ENCODE measurements at regions not wholly inside any gene's neighbourhood (a gene's known extent, or its start where the extent isn't known, plus 50 kb on each side); places are given as distances from the start of the nearest gene placed in this dataset.

DNA sequence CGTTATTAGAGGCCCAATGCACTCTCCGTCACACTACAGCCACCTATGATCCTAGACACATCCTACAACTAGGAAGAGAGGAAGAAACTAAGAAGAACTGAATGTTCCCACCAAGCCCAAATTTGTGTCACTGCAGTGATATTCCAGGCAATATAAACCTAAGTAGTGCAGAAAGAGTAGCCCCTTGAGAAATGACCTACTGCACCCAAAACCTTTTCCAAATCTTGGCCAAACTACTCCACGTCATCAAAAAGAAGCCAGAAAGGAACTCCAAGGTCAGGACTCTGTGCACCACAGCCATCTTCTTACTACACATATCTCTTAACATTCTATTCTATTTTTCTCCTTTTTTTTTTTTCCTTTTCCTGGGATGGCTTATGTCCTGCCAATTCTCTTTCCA is 60.2 kb downstream of the ADAMTS1 start:
- Histone ChIP-seq H3K14ac (ENCODE audit: insufficient read length) (no peak overlapping the region), H2AK5ac (ENCODE audit: low read depth, low read length) (no peak overlapping the region), H4K8ac (ENCODE audit: extremely low read depth, insufficient read depth, low read length) (no peak overlapping the region), H3K79me2 (ENCODE audit: control insufficient read depth in 1 of 2, insufficient read depth in 2 of 2, low read length in 2 of 2) (no peaks in the 10 kb centered on the region), H4K5ac (ENCODE audit: insufficient read length, low read depth, low read length) (no peak overlapping the region), H2BK20ac (ENCODE audit: low read length) (no peak overlapping the region), H3K4ac (replicated peaks; ENCODE audit: insufficient read length, low read depth, low read length) (no peak overlapping the region), H4K91ac (replicated peaks; ENCODE audit: insufficient read length, low read length) (no peak overlapping the region), H2BK120ac (replicated peaks; ENCODE audit: low read depth, low read length) (no peak overlapping the region), H3K79me1 (ENCODE audit: low read depth, low read length) (no peaks in the 10 kb centered on the region), H4K20me1 (replicated peaks in 1 of 2; ENCODE audit: control insufficient read depth in 1 of 2, insufficient read depth in 2 of 2, low read length in 2 of 2) (no peaks in the 10 kb centered on the region), H2AFZ (ENCODE audit: low read length) (no peak overlapping the region), H3K4me3 (ENCODE audit: extremely low read depth in 1 of 4, insufficient read depth in 2 of 4, low read depth in 3 of 4, low read length in 4 of 4) (no peak overlapping the region), H3K23me2 (ENCODE audit: low read depth, low read length) (no peaks in the 10 kb centered on the region; the same call in 1 of the 2 replicates), H3K4me2 (ENCODE audit: insufficient read depth in 1 of 2, low read depth in 2 of 2, low read length in 2 of 2) (no peak overlapping the region), H3K36me3 (ENCODE audit: control insufficient read depth in 2 of 4, insufficient read depth in 4 of 4, low read length in 3 of 4) (no peaks in the 10 kb centered on the region), H3K27me3 (replicated peaks in 1 of 4; ENCODE audit: control insufficient read depth in 3 of 4, extremely low read depth in 1 of 4, insufficient read depth in 3 of 4, low read length in 3 of 4) (no peaks in the 10 kb centered on the region), H3K18ac (ENCODE audit: extremely low read depth, low read length) (no peak overlapping the region), H2BK15ac (ENCODE audit: low read length) (no peak overlapping the region), H2BK5ac (ENCODE audit: low read depth, low read length) (no peak overlapping the region), H3K23ac (ENCODE audit: insufficient read length) (no peak overlapping the region), H3K4me1 (replicated peaks in 1 of 4; ENCODE audit: control insufficient read depth in 3 of 4, insufficient read depth in 4 of 4, low read length in 3 of 4) (no peaks in the 10 kb centered on the region), H3K56ac (replicated peaks; ENCODE audit: insufficient read length, low read depth, low read length) (no peak overlapping the region), H2BK12ac (ENCODE audit: low read depth, low read length) (no peak overlapping the region), H3K9ac (replicated peaks in 1 of 4; ENCODE audit: extremely low read depth in 1 of 4, low read depth in 3 of 4, low read length in 3 of 4) (no peak overlapping the region), H3K9me3 (ENCODE audit: insufficient read depth in 2 of 2, low read depth in 1 of 2, low read length in 1 of 2) (no peaks in the 10 kb centered on the region; a peak in 2 of 4 replicates), H3K27ac (ENCODE audit: low read depth, low read length) (no peak overlapping the region)
- TF ChIP-seq TEAD4 (IDR thresholded peaks at IDR 0.05; ENCODE audit: low read depth, low read length): no peak
- CTCF ChIA-PET (ENCODE audit: partially characterized antibody): no interaction called here
- 86% methylated on average over 3 of the region's 3 CpGs; no CpG with 5 or more reads in 1 of the 2 experiments for WGBS, 2 experiments (ENCODE audit: extremely low coverage in 1 of 2, insufficient coverage in 1 of 2, insufficient read length in 1 of 2, insufficient replicate concordance in 2 of 2, low coverage in 1 of 2, low lambda C conversion rate in 2 of 2, missing lambda C conversion rate in 1 of 2)
- DNase-seq (ENCODE audit: low read depth in 1 of 2, low spot score in 2 of 2): no peak
- no peak for FAIRE-seq
- POLR2A ChIA-PET (ENCODE audit: partially characterized antibody): no interaction called here

Measured in H1 (cell line).